ENCODE measurements at regions not wholly inside any gene's neighbourhood (a gene's known extent, or its start where the extent isn't known, plus 50 kb on each side); places are given as distances from the start of the nearest gene placed in this dataset.
"Not testable (repeated sequence)": the region's sequence is repeated elsewhere in the genome, so short reads cannot be mapped to it uniquely, and the experiment has no call there.

DNA sequence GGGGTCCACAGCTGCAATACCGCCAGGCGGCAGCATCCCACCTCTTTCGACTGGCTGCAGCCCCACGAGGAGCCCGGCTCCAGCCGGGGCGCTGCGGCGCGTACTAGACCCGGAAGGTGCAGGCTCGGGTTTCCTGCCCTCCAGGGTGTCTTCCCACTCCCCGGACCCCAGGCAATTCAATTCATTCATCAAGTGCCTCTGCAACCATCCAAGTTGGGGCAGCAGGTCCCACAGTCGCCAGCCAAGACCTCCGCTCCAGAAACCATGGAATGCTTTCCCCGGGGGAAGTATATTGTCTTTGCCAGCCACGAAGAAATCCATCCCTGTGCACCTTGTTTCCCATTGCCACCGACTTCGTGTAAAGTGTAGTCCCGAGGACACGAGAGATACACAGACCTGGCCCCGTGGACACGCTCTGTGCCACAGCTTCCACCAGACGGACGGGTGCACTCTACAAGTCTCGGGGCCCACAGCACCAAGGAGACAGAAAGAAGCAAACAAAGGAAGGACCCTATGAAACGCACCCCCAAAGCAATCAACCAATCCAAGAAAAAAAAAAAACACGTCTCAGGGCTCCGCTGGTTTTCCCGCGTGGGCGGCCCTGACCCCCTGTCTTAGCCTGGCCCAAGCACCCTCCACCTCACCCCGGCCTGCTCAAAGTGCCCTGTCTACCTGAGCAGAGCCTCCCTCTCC, 3930.2 kb upstream of the OR11H1 start:
- H2BK120ac ChIP-seq (replicated peaks; ENCODE audit: low read depth, low read length); H4K5ac ChIP-seq (ENCODE audit: insufficient read length, low read depth, low read length); H2BK15ac ChIP-seq (ENCODE audit: low read length); H3K9ac ChIP-seq (replicated peaks in 1 of 4; ENCODE audit: extremely low read depth in 1 of 4, low read depth in 3 of 4, low read length in 3 of 4); H3K56ac ChIP-seq (replicated peaks; ENCODE audit: insufficient read length, low read depth, low read length); POLR2A ChIA-PET (ENCODE audit: partially characterized antibody); H3K14ac ChIP-seq (ENCODE audit: insufficient read length); H3K27me3 ChIP-seq (replicated peaks in 1 of 4; ENCODE audit: control insufficient read depth in 3 of 4, extremely low read depth in 1 of 4, insufficient read depth in 3 of 4, low read length in 3 of 4); H3K4me1 ChIP-seq (replicated peaks in 1 of 4; ENCODE audit: control insufficient read depth in 3 of 4, insufficient read depth in 4 of 4, low read length in 3 of 4); H2BK5ac ChIP-seq (ENCODE audit: low read depth, low read length); H3K27ac ChIP-seq (ENCODE audit: low read depth, low read length); H4K8ac ChIP-seq (ENCODE audit: extremely low read depth, insufficient read depth, low read length); H3K18ac ChIP-seq (ENCODE audit: extremely low read depth, low read length); H2BK12ac ChIP-seq (ENCODE audit: low read depth, low read length); H4K20me1 ChIP-seq (replicated peaks in 1 of 2; ENCODE audit: control insufficient read depth in 1 of 2, insufficient read depth in 2 of 2, low read length in 2 of 2); H3K4me2 ChIP-seq (ENCODE audit: insufficient read depth in 1 of 2, low read depth in 2 of 2, low read length in 2 of 2); H2AK5ac ChIP-seq (ENCODE audit: low read depth, low read length); H3K23me2 ChIP-seq (ENCODE audit: low read depth, low read length); CTCF ChIA-PET (ENCODE audit: partially characterized antibody); H4K91ac ChIP-seq (replicated peaks; ENCODE audit: insufficient read length, low read length); H3K4ac ChIP-seq (replicated peaks; ENCODE audit: insufficient read length, low read depth, low read length); H3K79me2 ChIP-seq (ENCODE audit: control insufficient read depth in 1 of 2, insufficient read depth in 2 of 2, low read length in 2 of 2); H2AFZ ChIP-seq (ENCODE audit: low read length); H3K36me3 ChIP-seq (ENCODE audit: control insufficient read depth in 2 of 4, insufficient read depth in 4 of 4, low read length in 3 of 4); H3K79me1 ChIP-seq (ENCODE audit: low read depth, low read length); H3K23ac ChIP-seq (ENCODE audit: insufficient read length); DNase-seq (ENCODE audit: low read depth in 1 of 2, low spot score in 2 of 2); H2BK20ac ChIP-seq (ENCODE audit: low read length); FAIRE-seq; H3K4me3 ChIP-seq (ENCODE audit: extremely low read depth in 1 of 4, insufficient read depth in 2 of 4, low read depth in 3 of 4, low read length in 4 of 4): not testable (repeated sequence)
- peaks cover 54 to 74% of the 10 kb centered on the region in 2 experiments for H3K9me3 ChIP-seq (ENCODE audit: insufficient read depth in 2 of 2, low read depth in 1 of 2, low read length in 1 of 2)
- 90% methylated on average over 33 of the region's 33 CpGs; no CpG with 5 or more reads in 1 of the 2 experiments for WGBS, 2 experiments (ENCODE audit: extremely low coverage in 1 of 2, insufficient coverage in 1 of 2, insufficient read length in 1 of 2, insufficient replicate concordance in 2 of 2, low coverage in 1 of 2, low lambda C conversion rate in 2 of 2, missing lambda C conversion rate in 1 of 2)

All from H1 (cell line).